ENCODE measurements at regions not wholly inside any gene's neighbourhood (a gene's known extent, or its start where the extent isn't known, plus 50 kb on each side); places are given as distances from the start of the nearest gene placed in this dataset.
"Not testable (repeated sequence)": the region's sequence is repeated elsewhere in the genome, so short reads cannot be mapped to it uniquely, and the experiment has no call there.

DNA sequence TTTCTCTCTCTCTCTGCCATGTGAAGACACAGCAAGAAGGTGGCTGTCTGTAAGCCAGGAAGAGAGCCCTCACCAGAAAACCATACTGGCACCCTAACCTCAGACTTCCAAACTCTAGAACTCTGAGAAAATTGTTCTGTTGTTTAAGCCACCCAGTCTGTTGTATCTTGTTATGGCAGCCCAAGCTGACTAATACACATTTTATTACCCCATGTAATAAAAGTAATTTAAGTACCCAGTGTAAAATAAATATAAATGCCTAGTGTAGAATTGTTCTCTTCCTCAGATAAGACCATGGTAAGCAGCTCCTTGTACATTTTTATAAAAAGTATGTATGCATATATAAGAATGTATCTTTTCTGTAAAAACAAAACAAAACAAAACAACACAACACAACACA, 119.7 kb downstream of the DTL start:
- no peak for DNase-seq (ENCODE audit: extremely low read depth, low read depth)

DNA sequence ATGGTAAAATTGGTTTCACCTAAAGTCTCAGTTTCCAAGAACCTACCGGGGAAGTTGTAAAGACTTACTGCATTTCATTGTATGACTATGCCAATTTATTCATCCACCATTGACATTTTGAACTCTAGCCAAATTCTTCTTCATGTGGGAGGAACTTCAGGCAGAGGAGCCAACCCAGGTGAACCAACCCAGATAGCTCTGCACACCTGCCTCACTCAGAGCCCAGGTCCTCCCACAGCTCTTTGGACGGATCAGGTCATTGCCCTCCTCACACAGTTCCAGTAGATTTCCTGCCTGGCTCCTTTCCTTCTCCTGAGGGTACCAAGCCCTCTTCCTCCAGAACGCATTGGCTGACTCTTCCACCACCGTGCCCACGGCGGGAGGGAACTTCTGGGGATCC, 121.7 kb downstream of the DTL start:
- no peak for DNase-seq (ENCODE audit: extremely low read depth, low read depth)

DNA sequence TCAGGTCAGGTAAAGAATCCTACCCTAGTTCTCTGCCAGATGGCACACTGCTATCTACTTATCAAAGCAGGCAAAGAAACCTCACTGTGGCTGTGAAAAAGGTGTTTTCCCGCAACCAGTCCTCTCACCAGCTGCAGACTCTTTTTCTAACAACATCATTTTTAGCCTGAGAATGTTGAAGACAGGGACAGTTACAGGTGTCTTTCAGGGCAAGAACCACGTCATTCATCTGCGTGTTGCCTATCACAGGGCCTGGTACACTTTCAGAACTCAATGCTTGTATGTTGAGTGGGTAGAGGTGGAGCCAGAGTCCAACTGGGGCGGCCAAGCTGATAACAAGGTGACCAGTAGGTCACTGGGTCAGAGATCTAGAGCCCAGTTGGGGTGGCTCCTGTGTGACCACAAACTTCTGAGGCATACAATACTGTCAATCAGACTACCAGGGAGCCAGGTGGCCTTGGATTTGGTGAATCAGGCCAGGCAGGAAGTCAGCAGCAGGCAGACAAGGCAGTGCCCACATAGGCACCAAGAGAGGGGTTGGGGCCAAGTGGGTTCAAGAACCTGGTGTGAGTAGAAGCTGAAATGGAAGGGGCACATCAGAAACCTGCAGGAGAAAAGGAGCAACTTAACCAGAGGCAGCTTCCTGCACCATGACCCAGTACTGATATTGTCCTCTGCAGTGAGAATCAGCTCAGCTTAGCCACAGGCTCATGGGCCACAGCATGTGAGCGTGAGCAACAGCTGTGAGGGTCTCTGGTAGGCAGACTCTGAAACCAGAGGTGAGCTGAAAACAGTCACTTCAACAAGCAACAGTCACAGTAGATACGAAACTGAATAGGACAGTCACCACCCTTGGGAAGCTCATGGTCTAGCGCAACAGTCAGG, 123.6 kb downstream of the DTL start:
- no peak for DNase-seq (ENCODE audit: extremely low read depth, low read depth)

DNA sequence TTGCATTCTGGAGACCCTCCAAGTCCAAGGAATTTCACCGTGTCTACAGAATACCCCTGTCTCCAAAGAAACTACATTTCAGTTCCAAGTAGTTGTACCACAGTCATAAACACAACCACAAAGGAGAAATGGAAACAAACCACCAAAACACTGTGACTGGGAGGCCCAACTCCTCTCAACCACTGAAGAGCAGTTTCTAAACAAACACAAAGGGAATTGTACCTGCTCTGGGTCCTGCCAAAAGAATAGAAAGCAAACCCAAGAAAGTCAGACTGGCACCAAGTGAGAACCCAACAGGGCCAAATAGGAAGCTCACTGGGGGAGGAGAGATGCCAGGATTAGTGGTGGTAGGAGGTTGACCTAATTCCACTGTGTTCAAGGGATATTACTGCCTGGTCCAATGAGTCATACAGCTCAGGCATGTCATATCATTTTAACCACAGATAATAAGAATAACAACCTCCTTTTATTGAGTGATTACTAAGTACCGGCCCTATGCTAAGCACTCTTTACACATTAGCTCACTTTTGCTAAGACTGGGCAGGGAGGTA, 123.9 kb upstream of the PPP2R5A start:
- DNase-seq (ENCODE audit: extremely low read depth, low read depth): no peak

DNA sequence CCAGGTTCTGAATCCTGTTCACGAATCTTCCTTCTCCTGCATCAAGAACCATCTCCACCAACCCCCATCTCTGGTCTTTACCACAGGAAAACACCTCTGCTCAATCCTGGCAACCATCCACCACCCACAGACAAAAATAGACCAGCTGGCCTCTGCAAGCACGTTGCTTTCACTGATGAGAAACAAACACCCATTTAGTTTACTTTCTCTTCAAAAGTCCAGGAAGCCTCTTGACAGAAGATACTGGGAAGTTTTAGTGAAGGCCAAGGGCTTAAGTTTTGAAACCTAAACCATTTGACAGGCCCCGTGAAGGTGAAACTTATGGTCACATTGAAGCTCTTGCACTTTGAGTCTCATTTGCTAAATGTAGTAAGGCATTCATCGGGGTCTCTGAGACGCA, 122.6 kb upstream of the PPP2R5A start:
- DNase-seq (ENCODE audit: extremely low read depth, low read depth): no peak

DNA sequence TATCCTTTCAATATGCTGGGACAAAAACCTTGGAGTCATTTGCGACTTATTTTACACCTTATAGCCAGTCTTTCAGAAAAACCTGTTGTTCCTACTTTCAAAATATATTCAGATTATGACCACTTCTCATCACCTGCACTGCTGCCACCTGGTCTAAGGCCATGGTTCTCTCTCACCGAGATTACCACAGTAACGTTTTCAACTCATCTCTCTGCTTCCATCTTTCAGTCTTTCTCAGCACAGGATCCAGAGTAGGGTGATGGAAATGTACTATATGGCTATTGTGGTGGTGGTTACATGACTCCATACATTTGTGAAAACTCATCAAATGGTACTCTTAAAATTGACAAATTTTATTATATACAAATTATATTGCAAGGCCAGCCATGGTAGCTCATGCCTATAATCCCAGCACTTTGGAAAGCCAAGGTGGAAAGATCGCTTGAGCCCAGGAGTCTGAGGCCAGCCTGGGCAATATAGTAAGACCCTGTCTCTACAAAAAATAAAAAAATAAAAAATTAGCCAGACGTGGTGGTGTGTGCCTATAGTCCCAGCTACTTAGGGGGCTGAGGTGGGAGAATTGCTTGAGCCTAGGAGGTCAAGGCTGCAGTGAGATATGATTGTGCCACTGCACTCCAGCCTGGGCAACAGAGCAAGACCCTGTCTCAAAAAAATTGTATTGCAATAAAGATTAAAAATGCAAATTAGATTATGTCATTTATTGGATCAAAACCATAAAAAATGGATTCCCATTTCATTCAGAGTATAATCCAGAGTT, 120.9 kb upstream of the PPP2R5A start:
- no peak for DNase-seq (ENCODE audit: extremely low read depth, low read depth)

DNA sequence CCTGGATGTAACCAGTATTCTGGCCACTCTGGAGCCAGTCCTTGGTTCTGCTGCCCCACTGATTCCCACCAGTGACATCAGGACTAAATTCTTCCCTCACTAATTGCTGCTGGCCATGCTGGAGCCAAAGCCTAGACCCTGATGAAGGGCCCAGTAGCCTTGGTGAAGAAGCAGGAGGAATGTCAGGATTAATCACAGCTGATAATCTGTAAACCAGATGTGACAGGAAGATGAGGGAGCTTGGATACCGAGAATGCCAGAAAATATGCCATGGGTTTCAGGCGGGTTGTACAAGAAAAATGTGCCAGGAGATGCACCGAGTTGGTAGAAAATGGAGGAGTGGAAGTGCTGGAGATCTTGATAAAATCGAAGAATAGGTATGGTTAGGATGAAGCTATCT, 119.0 kb upstream of the PPP2R5A start:
- DNase-seq (ENCODE audit: extremely low read depth, low read depth): no peak

DNA sequence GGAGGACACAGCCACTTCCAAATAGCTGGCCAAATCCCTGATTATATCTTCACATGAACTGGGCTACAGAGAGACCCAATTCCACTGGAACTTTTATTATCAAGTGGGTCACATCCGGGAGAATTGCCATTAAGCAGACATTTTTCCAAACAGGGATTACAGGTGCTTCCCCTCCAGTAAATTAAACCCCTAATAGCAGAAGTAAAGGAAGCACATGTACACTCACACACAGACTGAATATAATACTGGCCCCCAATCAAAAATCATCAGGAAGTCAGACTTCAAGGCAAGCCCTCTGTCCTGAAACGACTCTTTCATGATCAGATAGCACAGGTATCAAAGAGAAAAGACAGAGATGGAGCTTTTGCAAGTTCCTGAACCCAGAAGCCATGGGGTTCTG, 118.6 kb upstream of the PPP2R5A start:
- no peak for DNase-seq (ENCODE audit: extremely low read depth, low read depth)

DNA sequence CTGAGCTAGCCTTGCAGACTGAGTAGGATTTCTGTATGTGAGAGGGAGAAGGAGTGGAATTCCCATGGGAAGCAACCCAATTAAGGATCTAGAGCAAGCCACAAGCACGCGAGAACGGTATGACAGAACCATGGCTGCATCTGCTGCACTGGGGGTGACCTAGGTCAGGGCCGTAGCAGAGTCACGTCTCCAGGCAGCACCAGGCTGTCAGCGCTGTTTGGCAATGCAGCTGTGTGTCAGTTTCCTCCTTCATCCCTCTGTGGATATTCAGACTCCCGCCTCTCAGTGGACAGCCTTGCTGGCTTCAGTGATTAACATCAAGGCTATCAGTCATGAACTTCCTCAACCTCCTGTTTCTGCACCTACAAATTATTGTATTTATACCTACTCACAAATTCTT, 118.1 kb upstream of the PPP2R5A start:
- no peak for DNase-seq (ENCODE audit: extremely low read depth, low read depth)

DNA sequence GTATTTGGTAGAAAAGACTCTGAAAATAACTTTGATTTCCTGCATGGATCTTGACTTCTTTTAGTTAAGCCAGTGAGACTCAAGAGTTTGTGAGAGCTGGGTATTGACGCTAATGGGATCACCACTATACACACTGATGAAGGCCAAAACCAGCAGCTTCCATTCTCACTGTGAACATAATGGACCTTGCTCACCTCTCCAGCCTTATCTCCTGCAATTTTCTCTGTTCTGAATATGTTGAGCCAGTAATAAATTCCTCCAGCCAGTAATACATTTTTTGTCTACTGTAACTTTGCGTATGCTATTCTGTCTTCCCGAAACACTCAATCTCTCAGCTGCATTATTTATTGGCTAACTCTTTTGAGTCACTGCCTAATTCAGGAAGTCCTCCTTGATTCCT, 111.6 kb upstream of the PPP2R5A start:
- DNase-seq (ENCODE audit: extremely low read depth, low read depth): no peak

DNA sequence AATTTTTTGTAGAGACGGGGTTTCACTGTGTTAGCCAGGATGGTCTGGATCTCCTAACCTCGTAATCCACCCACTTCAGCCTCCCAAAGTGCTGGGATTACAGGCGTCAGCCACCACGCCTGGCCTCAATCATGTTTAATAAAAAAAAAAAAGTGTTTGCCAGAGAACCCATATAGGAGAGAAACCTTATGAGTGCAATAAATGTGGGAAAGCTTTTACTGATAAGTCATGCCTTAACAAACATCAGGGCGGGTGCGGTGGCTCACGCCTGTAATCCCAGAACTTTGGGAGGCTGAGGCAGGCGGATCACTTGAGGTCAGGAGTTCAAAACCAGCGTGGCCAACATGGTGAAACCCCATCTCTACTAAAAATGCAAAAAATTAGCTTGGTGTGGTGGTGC, 110.9 kb upstream of the PPP2R5A start:
- not testable (repeated sequence) for DNase-seq (ENCODE audit: extremely low read depth, low read depth)

DNA sequence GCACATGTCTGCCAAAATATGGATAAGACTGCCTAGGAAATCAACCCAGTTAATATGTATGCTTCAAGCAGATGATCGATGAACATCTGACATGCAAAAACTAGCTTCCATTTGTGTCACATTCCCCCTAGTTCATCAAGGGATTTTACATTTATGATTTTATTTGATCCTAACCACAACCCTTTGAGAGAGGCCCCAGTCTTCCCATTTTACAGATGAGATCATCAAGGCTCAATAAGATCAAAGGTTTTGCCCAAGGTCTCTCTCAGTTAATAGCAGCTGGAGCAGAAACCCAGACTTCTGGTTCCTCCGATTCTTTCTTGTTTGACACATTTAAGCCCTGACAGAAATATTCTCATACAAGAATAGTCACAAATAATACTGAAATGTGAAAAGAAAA, 107.7 kb upstream of the PPP2R5A start:
- no peak for DNase-seq (ENCODE audit: extremely low read depth, low read depth)

DNA sequence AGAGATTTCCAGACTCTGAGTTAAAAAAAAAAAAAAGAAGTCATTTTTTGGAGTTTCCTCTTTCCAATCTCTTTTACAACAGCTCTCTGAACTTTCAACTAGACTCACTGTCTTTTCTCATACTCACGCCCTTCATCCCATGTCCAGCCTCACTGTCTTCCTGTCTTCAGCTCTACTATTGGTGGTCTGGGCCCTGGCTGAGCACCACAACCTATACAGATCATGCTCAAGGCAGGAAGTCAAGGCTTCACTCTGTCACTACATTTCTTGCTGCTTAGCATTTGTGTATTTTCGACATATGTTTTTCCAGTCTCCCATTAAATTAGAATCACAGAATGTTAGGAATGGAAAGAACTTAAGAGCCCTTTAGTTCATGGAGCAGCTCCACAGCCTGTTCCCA, 106.4 kb upstream of the PPP2R5A start:
- no peak for DNase-seq (ENCODE audit: extremely low read depth, low read depth)

DNA sequence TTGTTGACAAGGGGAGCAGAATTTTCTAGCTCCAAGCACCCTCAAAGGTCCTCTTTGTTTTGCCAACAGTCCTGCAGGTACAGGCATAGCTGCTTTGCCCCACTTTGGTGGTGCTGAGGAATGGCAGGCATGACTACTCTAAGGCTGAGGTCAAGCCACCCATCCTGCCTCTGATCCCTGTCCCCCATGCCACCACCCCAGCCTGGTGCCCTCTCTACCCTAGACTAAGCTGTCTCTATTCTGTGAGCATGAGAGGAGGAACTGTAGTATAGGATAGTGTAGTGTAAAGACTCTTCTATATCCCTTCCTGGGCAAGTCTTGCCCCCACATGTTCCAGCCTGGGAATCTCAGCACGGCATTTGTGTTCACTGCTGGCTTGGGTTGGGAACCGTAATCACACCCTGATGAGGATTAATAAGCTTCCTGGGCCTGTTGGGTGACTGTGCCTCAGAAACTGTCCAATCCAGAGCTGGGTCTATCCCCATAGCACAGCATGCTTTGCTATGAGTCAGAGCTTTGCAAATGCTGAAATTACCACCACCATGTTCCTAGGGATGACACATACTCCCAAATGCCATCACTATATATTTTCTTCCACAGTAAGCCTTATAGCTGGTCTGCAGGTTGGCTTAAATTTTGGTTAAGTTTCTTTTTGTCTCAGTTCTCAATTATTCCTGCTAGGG, 105.7 kb upstream of the PPP2R5A start:
- DNase-seq (ENCODE audit: extremely low read depth, low read depth): peak; percentile 61

DNA sequence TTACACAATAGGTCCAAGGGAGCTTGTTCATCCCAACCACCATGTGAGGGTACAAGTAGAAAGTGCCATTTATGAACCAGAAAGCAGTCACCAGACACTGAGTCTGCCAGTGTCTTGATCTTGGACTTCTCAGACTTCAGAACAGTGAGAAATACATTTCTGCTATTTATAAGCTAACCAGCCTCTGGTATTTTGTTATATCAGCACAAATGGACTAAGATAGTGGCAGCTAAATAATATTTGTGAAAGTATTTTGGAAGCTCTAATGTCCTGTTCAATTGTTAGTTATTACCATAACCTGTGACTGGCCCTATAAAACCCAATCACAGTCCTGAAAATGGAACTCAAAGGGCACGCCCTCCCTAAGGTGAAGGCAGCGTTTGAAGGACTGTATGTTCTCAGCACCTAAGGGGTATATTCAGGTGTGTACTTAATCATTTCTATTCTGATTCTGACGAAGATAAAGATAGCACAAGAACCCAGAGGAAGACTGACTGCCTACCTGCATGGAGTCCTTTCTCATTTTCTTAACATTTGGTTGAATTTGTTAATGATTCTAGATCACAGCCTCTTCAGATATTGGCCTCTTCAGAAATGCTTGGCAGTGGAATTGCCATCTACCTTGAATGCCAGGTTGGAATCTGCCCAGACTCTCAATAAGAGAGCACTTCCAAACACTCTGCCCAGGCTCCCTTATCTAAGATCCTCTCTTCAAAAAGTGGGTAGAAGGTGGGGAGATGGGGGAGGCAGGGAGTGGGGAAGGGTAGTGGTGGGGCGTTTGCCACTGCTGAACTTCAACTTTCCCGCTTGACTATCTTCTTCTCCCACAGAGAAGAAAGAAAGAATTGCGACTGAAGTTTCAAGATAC, 104.0 kb upstream of the PPP2R5A start:
- DNase-seq (ENCODE audit: extremely low read depth, low read depth): no peak

DNA sequence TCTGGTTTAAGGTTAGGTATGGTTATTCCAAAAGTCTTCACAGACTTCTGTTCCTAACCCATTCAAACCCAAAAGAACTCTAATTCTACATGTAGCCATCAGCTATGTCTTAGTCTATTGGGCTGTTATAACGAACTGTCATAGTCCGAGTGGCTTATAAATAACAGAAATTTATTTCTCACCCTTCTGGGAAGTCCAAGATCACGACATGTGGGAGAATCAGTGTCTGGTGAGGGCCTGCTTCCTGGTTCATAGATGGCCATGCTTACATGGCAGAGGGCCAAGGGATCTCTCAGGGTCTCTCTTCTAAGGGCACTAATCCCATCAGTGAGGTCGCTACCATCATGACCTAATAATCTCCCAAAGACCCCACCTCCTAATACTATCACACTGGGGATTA, 103.0 kb upstream of the PPP2R5A start:
- no peak for DNase-seq (ENCODE audit: extremely low read depth, low read depth)

DNA sequence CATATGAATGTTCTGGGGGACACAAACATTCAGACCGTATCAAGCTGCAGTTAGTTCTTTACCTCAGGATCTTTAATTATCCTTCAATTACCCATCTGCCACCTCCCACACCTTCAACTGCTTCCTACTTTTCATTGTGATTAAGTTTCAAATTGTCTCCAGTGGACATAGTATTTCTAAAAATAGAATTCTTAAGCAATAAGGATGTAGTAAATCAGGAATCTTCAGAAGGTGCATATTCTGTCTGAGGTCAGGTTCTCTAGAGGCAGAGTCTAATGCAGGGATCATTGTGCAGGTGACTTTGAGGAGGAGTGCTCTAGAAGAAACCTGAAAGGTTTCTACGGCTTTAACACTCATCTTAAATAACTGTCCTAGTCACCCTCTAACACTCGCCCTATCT, 102.6 kb upstream of the PPP2R5A start:
- no peak for DNase-seq (ENCODE audit: extremely low read depth, low read depth)

DNA sequence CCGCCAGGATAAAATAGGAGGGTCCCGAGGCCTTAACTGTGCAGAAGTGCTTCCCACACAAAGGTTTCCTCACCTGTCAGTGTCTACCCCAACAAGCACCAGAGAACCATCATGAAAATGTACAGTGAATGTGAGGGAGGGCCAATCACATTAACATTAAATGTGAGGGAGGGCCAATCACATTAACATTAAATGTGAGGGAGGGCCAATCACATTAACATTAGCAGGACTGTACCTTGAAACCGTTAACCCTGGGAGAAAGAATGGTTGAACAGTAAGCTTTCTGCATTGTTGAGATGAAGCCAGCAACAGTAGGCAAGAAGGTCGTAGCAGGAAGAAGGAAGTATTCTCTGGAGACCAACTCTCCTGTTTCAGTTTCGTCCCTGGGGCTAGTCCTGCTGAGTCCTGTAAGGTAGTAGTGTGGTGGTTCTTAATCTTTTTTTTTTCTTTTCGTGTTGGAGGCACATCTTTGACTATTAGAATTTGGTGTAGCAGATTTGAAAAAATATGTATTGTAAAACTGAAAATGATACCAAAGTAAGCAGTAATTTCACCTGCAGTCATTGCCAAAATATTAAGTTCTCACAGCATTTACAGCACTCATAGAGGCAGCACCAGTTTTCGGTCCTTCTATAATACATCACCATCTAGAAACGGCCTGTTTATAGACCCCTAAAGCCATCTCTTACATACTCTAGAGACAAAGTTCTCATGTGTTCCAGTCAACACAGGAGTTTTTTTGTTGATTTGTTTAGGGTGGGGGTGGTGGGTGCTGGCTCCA, 98.6 kb upstream of the PPP2R5A start:
- DNase-seq (ENCODE audit: extremely low read depth, low read depth): no peak

DNA sequence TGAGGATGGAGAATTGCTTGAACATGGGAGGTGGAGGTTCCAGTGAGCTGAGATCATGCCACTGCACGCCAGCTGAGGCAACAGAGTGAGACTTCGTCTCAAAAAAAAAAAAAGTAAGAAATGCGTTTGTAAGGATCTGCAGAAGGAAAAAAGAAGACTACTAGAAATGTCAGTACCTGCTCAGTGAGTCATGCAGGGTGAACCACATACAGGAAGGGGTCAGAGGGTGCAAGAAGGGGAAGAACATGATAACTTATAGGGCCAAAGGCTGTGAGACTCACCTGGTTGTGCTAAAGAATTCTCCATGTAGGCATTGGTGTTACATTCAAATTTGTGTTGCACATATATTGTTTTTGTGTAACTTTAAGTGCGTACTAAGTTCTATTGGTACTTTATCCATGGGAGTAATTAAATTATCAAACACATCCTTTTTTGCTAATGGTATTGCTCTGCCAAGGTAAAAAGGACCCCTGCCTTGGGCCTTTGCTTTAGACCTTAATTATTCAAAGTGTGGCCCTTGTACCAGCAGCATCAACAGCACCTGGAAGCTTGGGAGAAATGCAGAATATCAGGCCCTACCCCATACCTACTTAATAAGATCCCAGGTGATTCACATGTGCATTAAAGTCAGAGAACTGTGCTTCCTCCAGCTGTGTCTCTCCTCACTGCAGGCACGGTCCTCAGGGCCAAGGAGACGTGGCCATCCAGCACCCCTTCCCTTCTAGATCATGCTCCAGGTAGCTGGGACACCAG, 96.4 kb upstream of the PPP2R5A start:
- no peak for DNase-seq (ENCODE audit: extremely low read depth, low read depth)

All from NCI-H460 (cell line).